HG02840 (cell line): ENCODE measurements at regions not wholly inside any gene's neighbourhood (a gene's known extent, or its start where the extent isn't known, plus 50 kb on each side); places are given as distances from the start of the nearest gene placed in this dataset.

Experiments
- ATAC-seq: cut with Tn5 transposase; IDR thresholded peaks from one replicate; pipeline ENCODE4 v1.9.1; 2021; ENCODE audit warnings: mild to moderate bottlenecking, moderate library complexity, moderate number of reproducible peaks; ENCODE audit not compliant: unreplicated experiment, low FRiP score

- ATAC-seq = no peak
These were observed 393.5 kb downstream of the AACS start for GRCh38 chr12:125458552-125459268.

GRCh38 chr12:125461831-125462230 is 396.6 kb downstream of the AACS start:
- ATAC-seq = no peak

GRCh38 chr12:125463386-125463785 is 398.2 kb downstream of the AACS start:
- no peak for ATAC-seq

- ATAC-seq = no peak
These were observed 402.1 kb downstream of the AACS start for GRCh38 chr12:125467363-125467762.

GRCh38 chr12:125469683-125470082 is 404.4 kb downstream of the AACS start:
- ATAC-seq = no peak

GRCh38 chr12:125470838-125471783 is 405.9 kb downstream of the AACS start:
- no peak for ATAC-seq

- ATAC-seq = no peak
These were observed 408.3 kb downstream of the AACS start for GRCh38 chr12:125473501-125473900.

GRCh38 chr12:125487336-125487735 is 422.1 kb downstream of the AACS start:
- ATAC-seq = no peak

GRCh38 chr12:125491553-125491952 is 426.3 kb downstream of the AACS start:
- ATAC-seq = no peak

GRCh38 chr12:125492354-125493270 is 427.4 kb downstream of the AACS start:
- no peak for ATAC-seq

- ATAC-seq = no peak
These were observed 428.6 kb downstream of the AACS start for GRCh38 chr12:125493704-125494308.

GRCh38 chr12:125503128-125503527 is 437.9 kb downstream of the AACS start:
- ATAC-seq = no peak

GRCh38 chr12:125509195-125509594 is 444.0 kb downstream of the AACS start:
- ATAC-seq = no peak

GRCh38 chr12:125512541-125513298 is 447.5 kb downstream of the AACS start:
- ATAC-seq = no peak

- no peak for ATAC-seq
These were observed 450.7 kb downstream of the AACS start for GRCh38 chr12:125515887-125516286.

- no peak for ATAC-seq
These were observed 452.8 kb downstream of the AACS start for GRCh38 chr12:125518074-125518473.

GRCh38 chr12:125519026-125519651 is 453.9 kb downstream of the AACS start:
- ATAC-seq = no peak

GRCh38 chr12:125525879-125526278 is 460.6 kb downstream of the AACS start:
- ATAC-seq = no peak

- no peak for ATAC-seq
These were observed 463.0 kb downstream of the AACS start for GRCh38 chr12:125528281-125528680.
